Amygdala (tissue), 56 donors: ENCODE measurements at regions not wholly inside any gene's neighbourhood (a gene's known extent, or its start where the extent isn't known, plus 50 kb on each side); places are given as distances from the start of the nearest gene placed in this dataset.

Source experiments
- DNase-seq, 56 donors: peaks; one replicate each; lab custom pipeline; 2025; lab: John Stamatoyannopoulos, UW

DNA sequence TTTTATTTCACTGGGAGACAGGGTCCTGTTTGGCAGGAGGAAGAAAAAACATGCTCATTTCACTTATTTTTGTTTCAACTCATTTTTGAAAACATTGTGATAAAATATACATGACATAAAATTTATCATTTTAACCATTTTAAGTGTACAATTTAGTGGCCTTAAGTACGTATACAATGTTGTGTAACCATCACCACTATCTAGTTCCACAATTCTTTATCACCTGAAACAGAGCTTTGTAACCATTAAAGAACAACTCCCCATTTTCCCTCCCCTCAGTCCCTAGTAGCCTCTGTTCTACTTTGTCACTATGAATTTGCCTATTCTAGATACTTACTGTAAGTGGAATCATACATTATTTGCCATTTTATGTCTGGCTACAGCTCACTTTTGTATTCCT lies 143.8 kb downstream of the GPAT3 start:
- no peak for DNase-seq

- no peak for DNase-seq
These were observed 143.3 kb downstream of the GPAT3 start for GRCh38 chr4:83679254-83679653.

- DNase-seq: no peak
These were observed 141.7 kb downstream of the GPAT3 start for GRCh38 chr4:83677656-83678055.

GRCh38 chr4:83664741-83665140 lies 128.8 kb downstream of the GPAT3 start:
- no peak for DNase-seq

DNA sequence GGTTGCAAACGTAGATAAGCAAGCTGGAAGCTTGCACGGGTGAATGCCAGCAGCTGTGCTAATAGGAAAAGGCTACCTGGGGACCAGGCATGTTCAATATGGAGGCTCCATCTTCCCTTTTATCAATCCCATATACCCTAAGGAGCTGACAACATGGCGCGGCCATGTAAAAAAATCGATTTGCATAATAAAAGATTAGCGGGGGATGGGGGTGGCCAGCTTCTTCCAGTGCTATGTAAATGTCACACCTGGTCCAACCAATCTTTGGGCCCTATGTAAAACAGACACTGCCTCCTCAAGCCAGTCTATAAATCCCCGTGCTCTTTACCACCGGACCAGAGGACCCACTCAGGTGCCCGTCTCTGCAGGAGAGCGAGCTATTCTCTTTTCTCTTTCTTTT lies 128.2 kb downstream of the GPAT3 start:
- no peak for DNase-seq

DNA sequence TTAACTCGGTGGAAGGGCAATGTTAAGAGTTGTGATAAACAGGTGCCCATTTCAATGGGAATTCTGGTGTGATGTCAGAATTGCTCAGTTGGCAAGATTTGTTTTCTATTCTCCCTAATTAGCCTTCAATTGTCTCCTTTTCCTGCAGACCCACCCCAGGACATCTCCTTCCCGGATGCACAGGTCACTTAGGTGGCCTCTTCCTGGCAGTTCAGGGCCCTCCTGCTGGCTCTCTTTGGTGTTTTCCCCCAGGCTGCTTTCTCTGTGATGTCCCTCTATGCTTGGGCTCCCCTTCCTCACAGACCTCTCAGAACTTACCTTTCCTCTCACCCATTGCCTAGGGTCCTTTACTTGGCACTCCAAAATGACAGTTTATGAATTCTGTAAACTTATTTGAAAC lies 126.3 kb downstream of the GPAT3 start:
- no peak for DNase-seq

DNA sequence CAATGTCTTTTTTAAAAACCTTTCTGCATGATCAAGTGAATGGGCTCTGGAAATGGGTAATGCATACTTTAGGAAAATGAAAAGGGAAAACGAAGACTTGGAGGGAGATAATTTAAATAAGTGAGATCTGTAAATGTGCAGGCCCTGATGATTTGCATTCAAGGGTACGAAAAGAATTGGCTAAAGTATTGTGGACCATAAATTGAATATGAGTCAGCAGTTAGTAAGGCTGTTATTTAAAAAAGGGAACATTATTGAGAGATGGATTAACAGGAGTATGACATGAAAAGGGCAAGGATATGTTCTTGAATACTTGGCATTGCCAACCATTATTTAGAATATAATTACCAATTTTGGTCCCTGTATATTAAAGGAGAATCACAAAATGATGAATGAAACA lies 125.5 kb downstream of the GPAT3 start:
- no peak for DNase-seq

GRCh38 chr4:83660578-83660977 lies 124.7 kb downstream of the GPAT3 start:
- DNase-seq: no peak

GRCh38 chr4:83658806-83659205 lies 122.9 kb downstream of the GPAT3 start:
- DNase-seq: no peak

- DNase-seq: no peak
These were observed 121.4 kb downstream of the GPAT3 start for GRCh38 chr4:83657336-83657735.
